ENCODE measurements at regions not wholly inside any gene's neighbourhood (a gene's known extent, or its start where the extent isn't known, plus 50 kb on each side); places are given as distances from the start of the nearest gene placed in this dataset.

DNA sequence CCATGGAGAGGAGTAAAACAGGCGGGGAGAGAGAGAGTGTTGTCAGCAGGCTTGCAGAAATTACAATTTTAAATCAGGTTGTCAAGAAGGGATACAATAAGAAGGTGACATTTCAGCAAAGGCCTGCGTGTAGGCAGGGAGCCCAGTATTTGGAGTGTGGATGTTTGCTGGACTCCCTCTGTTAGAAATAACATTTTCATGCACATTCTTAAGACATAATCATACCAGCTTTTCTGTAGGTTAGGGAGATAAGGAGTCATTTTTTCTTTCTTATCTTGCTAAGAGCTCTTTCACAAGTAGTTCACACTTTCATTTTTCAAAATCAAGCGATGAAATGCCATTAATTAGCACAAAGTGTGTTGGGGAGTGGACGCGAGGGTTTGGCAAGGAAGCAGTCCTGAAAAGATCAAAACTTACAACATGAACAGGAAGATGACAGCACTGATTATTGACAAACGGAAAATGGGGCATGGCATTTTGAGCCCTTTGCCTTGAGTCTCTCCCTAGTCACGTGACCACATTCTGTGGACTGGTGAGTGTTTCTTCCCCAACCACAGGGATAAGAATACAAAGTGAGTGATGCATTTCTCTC, 160.2 kb downstream of the DAD1 start:
- no peaks in the 10 kb centered on the region for H3K9me3 ChIP-seq (ENCODE audit: insufficient read depth in 2 of 2, low read depth in 1 of 2, low read length in 1 of 2)
- H2BK120ac ChIP-seq (replicated peaks; ENCODE audit: low read depth, low read length), result no peak overlapping the region
- H3K79me2 ChIP-seq (ENCODE audit: control insufficient read depth in 1 of 2, insufficient read depth in 2 of 2, low read length in 2 of 2), result no peaks in the 10 kb centered on the region
- H2BK5ac ChIP-seq (ENCODE audit: low read depth, low read length), result no peak overlapping the region
- no peak overlapping the region for H2BK12ac ChIP-seq (ENCODE audit: low read depth, low read length)
- no peak for DNase-seq (ENCODE audit: low read depth in 1 of 2, low spot score in 2 of 2)
- FAIRE-seq, result no peak
- peak overlapping the region; percentile 22; the same call in 1 of the 2 replicates for H2AFZ ChIP-seq (ENCODE audit: low read length)
- no peaks in the 10 kb centered on the region for H3K4me1 ChIP-seq (replicated peaks in 1 of 4; ENCODE audit: control insufficient read depth in 3 of 4, insufficient read depth in 4 of 4, low read length in 3 of 4)
- H3K4me3 ChIP-seq (ENCODE audit: extremely low read depth in 1 of 4, insufficient read depth in 2 of 4, low read depth in 3 of 4, low read length in 4 of 4), result no peak overlapping the region
- H3K27me3 ChIP-seq (replicated peaks in 1 of 4; ENCODE audit: control insufficient read depth in 3 of 4, extremely low read depth in 1 of 4, insufficient read depth in 3 of 4, low read length in 3 of 4), result no peaks in the 10 kb centered on the region
- CTCF ChIA-PET (ENCODE audit: partially characterized antibody), result interaction anchor here (0.6 to 1.3 kb wide), 3 partner anchors 39 to 1778 kb away, joined by 3 read pairs; no protein-coding TSS in a partner anchor
- 88% methylated on average over 7 of the region's 7 CpGs; no CpG with 5 or more reads in 1 of the 2 experiments for WGBS, 2 experiments (ENCODE audit: extremely low coverage in 1 of 2, insufficient coverage in 1 of 2, insufficient read length in 1 of 2, insufficient replicate concordance in 2 of 2, low coverage in 1 of 2, low lambda C conversion rate in 2 of 2, missing lambda C conversion rate in 1 of 2)
- no peak overlapping the region for H3K14ac ChIP-seq (ENCODE audit: insufficient read length)
- no peaks in the 10 kb centered on the region for H3K79me1 ChIP-seq (ENCODE audit: low read depth, low read length)
- H4K8ac ChIP-seq (ENCODE audit: extremely low read depth, insufficient read depth, low read length), result no peak overlapping the region
- no peaks in the 10 kb centered on the region for H4K20me1 ChIP-seq (replicated peaks in 1 of 2; ENCODE audit: control insufficient read depth in 1 of 2, insufficient read depth in 2 of 2, low read length in 2 of 2)
- no peak overlapping the region for H2AK5ac ChIP-seq (ENCODE audit: low read depth, low read length)
- no peak overlapping the region for H3K27ac ChIP-seq (ENCODE audit: low read depth, low read length)
- no peak overlapping the region for H3K56ac ChIP-seq (replicated peaks; ENCODE audit: insufficient read length, low read depth, low read length)
- TF ChIP-seq CHD2 (IDR thresholded peaks at IDR 0.05; ENCODE audit: low read length) (no peak), ASH2L (IDR thresholded peaks at IDR 0.05; ENCODE audit: low read length) (no peak), MAFK (IDR thresholded peaks at IDR 0.05; ENCODE audit: low read depth, low read length) (no peak)
- H3K4ac ChIP-seq (replicated peaks; ENCODE audit: insufficient read length, low read depth, low read length), result no peak overlapping the region
- H3K23ac ChIP-seq (ENCODE audit: insufficient read length), result no peak overlapping the region
- no peaks in the 10 kb centered on the region for H3K23me2 ChIP-seq (ENCODE audit: low read depth, low read length)
- no peak overlapping the region for H4K5ac ChIP-seq (ENCODE audit: insufficient read length, low read depth, low read length)
- POLR2A ChIA-PET (ENCODE audit: partially characterized antibody), result interaction anchor here (1.4 kb wide), 1 partner anchor 16 kb away, joined by 3 read pairs; no protein-coding TSS in a partner anchor
- no peak overlapping the region for H3K18ac ChIP-seq (ENCODE audit: extremely low read depth, low read length)
- H3K4me2 ChIP-seq (ENCODE audit: insufficient read depth in 1 of 2, low read depth in 2 of 2, low read length in 2 of 2), result no peak overlapping the region
- no peak overlapping the region for H3K9ac ChIP-seq (replicated peaks in 1 of 4; ENCODE audit: extremely low read depth in 1 of 4, low read depth in 3 of 4, low read length in 3 of 4)
- no peak overlapping the region for H4K91ac ChIP-seq (replicated peaks; ENCODE audit: insufficient read length, low read length)
- H2BK20ac ChIP-seq (ENCODE audit: low read length), result no peak overlapping the region
- no peak overlapping the region for H2BK15ac ChIP-seq (ENCODE audit: low read length)
- H3K36me3 ChIP-seq (ENCODE audit: control insufficient read depth in 2 of 4, insufficient read depth in 4 of 4, low read length in 3 of 4), result no peaks in the 10 kb centered on the region
